H1 (cell line): ENCODE measurements at regions not wholly inside any gene's neighbourhood (a gene's known extent, or its start where the extent isn't known, plus 50 kb on each side); places are given as distances from the start of the nearest gene placed in this dataset.

Experiments
- CTCF ChIA-PET: fragments of 300-600 bp; sonication (Branson Sonifier 250); formaldehyde crosslinking; loops from one replicate; lab custom pipeline; 2021; ENCODE audit not compliant: partially characterized antibody; lab: Charles Lee
- POLR2A ChIA-PET: fragments of 300-600 bp; sonication (Branson Sonifier 250); formaldehyde crosslinking; loops from one replicate; lab custom pipeline; 2021; ENCODE audit warnings: inconsistent platforms; ENCODE audit not compliant: partially characterized antibody; lab: Charles Lee
- DNase-seq, 2 experiments: peaks; one replicate each; pipeline versions ENCODE4 v3.0.0 to v3.0.0-alpha.2; 2010 to 2022; ENCODE audit warnings: low spot score in 2 of 2, low read depth in 1 of 2, mixed read lengths in 1 of 2
- FAIRE-seq: peaks from 2 replicates; lab custom pipeline; 2011; peaks lifted over from hg19 to GRCh38; lab: Jason Lieb, UNC
- H2AFZ ChIP-seq: 2 replicates; pipeline ENCODE4 v1.8.1; 2012; ENCODE audit warnings: low read length, inconsistent platforms
- H2AK5ac ChIP-seq: 2 replicates; pipeline ENCODE4 v1.6.1; 2013; ENCODE audit warnings: low read depth, low read length
- H2BK120ac ChIP-seq: replicated peaks from 2 replicates; pipeline ENCODE3; 2013; ENCODE audit warnings: low read depth, low read length, inconsistent platforms
- H2BK12ac ChIP-seq: 2 replicates; pipeline ENCODE4 v1.6.1; 2013; ENCODE audit warnings: low read depth, low read length
- H2BK15ac ChIP-seq: 2 replicates; pipeline ENCODE4 v1.6.1; 2013; ENCODE audit warnings: low read length
- H2BK20ac ChIP-seq: 2 replicates; pipeline ENCODE4 v1.6.1; 2013; ENCODE audit warnings: low read length
- H2BK5ac ChIP-seq: 2 replicates; pipeline ENCODE4 v1.6.1; 2013; ENCODE audit warnings: low read depth, low read length
- H3K14ac ChIP-seq: 2 replicates; pipeline ENCODE4 v1.6.1; 2013; ENCODE audit warnings: inconsistent platforms; ENCODE audit not compliant: insufficient read length
- H3K18ac ChIP-seq: 2 replicates; pipeline ENCODE4 v1.6.1; 2013; ENCODE audit warnings: low read length; ENCODE audit errors: extremely low read depth
- H3K23ac ChIP-seq: 2 replicates; pipeline ENCODE4 v1.6.1; 2013; ENCODE audit warnings: inconsistent platforms; ENCODE audit not compliant: insufficient read length
- H3K23me2 ChIP-seq: 2 replicates; pipeline ENCODE4 v1.6.1; 2013; ENCODE audit warnings: low read depth, low read length
- H3K27ac ChIP-seq: 2 replicates; pipeline ENCODE4 v1.6.1; 2011; ENCODE audit warnings: low read depth, low read length, inconsistent platforms
- H3K27me3 ChIP-seq, 4 experiments: replicated peaks in 1 of 4; 1 replicate in 1 of 4; 2 replicates in 3 of 4; pipeline versions ENCODE4 v1.6.1 to v1.8.1; 2011 to 2013; ENCODE audit warnings: low read length in 3 of 4, mild to moderate bottlenecking in 3 of 4, inconsistent platforms in 2 of 4, mixed read lengths in 2 of 4, moderate library complexity in 1 of 4; ENCODE audit not compliant: control insufficient read depth in 3 of 4, insufficient read depth in 3 of 4; ENCODE audit errors: extremely low read depth in 1 of 4
- H3K36me3 ChIP-seq, 4 experiments: 2 replicates each; pipeline versions ENCODE4 v1.6.1 to v1.8.1; 2011 to 2013; ENCODE audit warnings: mild to moderate bottlenecking in 4 of 4, low read length in 3 of 4, moderate library complexity in 2 of 4, control low read depth in 1 of 4, inconsistent platforms in 1 of 4; ENCODE audit not compliant: insufficient read depth in 4 of 4, control insufficient read depth in 2 of 4
- H3K4ac ChIP-seq: replicated peaks from 2 replicates; pipeline ENCODE3; 2013; ENCODE audit warnings: low read length, low read depth, mixed read lengths, inconsistent platforms; ENCODE audit not compliant: insufficient read length
- H3K4me1 ChIP-seq, 4 experiments: replicated peaks in 1 of 4; 1 replicate in 1 of 4; 2 replicates in 3 of 4; pipeline versions ENCODE4 v1.6.1 to v1.8.1; 2011 to 2013; ENCODE audit warnings: low read length in 3 of 4, inconsistent platforms in 2 of 4, mixed read lengths in 1 of 4; ENCODE audit not compliant: insufficient read depth in 4 of 4, control insufficient read depth in 3 of 4
- H3K4me2 ChIP-seq, 2 experiments: 2 replicates each; pipeline versions ENCODE4 v1.6.1 to v1.8.1; 2011 to 2013; ENCODE audit warnings: low read depth in 2 of 2, low read length in 2 of 2, control low read depth in 1 of 2, inconsistent platforms in 1 of 2, mild to moderate bottlenecking in 1 of 2; ENCODE audit not compliant: insufficient read depth in 1 of 2
- H3K4me3 ChIP-seq, 4 experiments: fragments of 200-600, 300-600 bp in 1 of 4; sonication (generic), shearing (Covaris generic), sonication (Bioruptor Twin) in 1 of 4; 2 replicates each; pipeline versions ENCODE4 v1.5.1 to v1.8.1; 2011 to 2016; ENCODE audit warnings: low read length in 4 of 4, low read depth in 3 of 4, control low read depth in 2 of 4, inconsistent platforms in 2 of 4, mild to moderate bottlenecking in 2 of 4, mixed read lengths in 1 of 4, moderate library complexity in 1 of 4; ENCODE audit not compliant: insufficient read depth in 2 of 4; ENCODE audit errors: extremely low read depth in 1 of 4
- H3K56ac ChIP-seq: replicated peaks from 2 replicates; pipeline ENCODE3; 2013; ENCODE audit warnings: low read depth, mild to moderate bottlenecking, mixed read lengths, low read length, inconsistent platforms; ENCODE audit not compliant: insufficient read length
- H3K79me1 ChIP-seq: 2 replicates; pipeline ENCODE4 v1.6.1; 2013; ENCODE audit warnings: low read depth, low read length, control low read depth
- H3K79me2 ChIP-seq, 2 experiments: 2 replicates each; pipeline versions ENCODE4 v1.6.1 to v1.8.1; 2012 to 2013; ENCODE audit warnings: low read length in 2 of 2, mild to moderate bottlenecking in 2 of 2, inconsistent platforms in 1 of 2; ENCODE audit not compliant: insufficient read depth in 2 of 2, control insufficient read depth in 1 of 2
- H3K9ac ChIP-seq, 4 experiments: replicated peaks in 1 of 4; 1 replicate in 1 of 4; 2 replicates in 3 of 4; pipeline versions ENCODE4 v1.6.1 to v1.8.1; 2011 to 2013; ENCODE audit warnings: low read depth in 3 of 4, low read length in 3 of 4, control low read depth in 2 of 4, mild to moderate bottlenecking in 2 of 4, moderate library complexity in 2 of 4, inconsistent platforms in 1 of 4; ENCODE audit errors: extremely low read depth in 1 of 4
- H3K9me3 ChIP-seq, 2 experiments: 2 replicates each; pipeline versions ENCODE4 v1.6.1 to v1.8.1; 2012 to 2013; ENCODE audit warnings: mild to moderate bottlenecking in 2 of 2, moderate library complexity in 2 of 2, control low read depth in 1 of 2, inconsistent platforms in 1 of 2, low read depth in 1 of 2, low read length in 1 of 2, mixed read lengths in 1 of 2; ENCODE audit not compliant: insufficient read depth in 2 of 2
- H4K20me1 ChIP-seq, 2 experiments: replicated peaks in 1 of 2; 2 replicates each; pipeline versions ENCODE3 to v1.8.1; 2011 to 2013; ENCODE audit warnings: inconsistent platforms in 2 of 2, low read length in 2 of 2, mild to moderate bottlenecking in 1 of 2; ENCODE audit not compliant: insufficient read depth in 2 of 2, control insufficient read depth in 1 of 2
- H4K5ac ChIP-seq: 2 replicates; pipeline ENCODE4 v1.6.1; 2013; ENCODE audit warnings: low read length, low read depth, mixed read lengths, inconsistent platforms; ENCODE audit not compliant: insufficient read length
- H4K8ac ChIP-seq: 2 replicates; pipeline ENCODE4 v1.8.0; 2013; ENCODE audit warnings: mild to moderate bottlenecking, moderate library complexity, low read length, inconsistent platforms; ENCODE audit not compliant: insufficient read depth; ENCODE audit errors: extremely low read depth
- H4K91ac ChIP-seq: replicated peaks from 2 replicates; pipeline ENCODE3; 2013; ENCODE audit warnings: low read length, mixed read lengths, inconsistent platforms; ENCODE audit not compliant: insufficient read length
- CEBPB ChIP-seq: IDR thresholded peaks from 2 replicates; pipeline ENCODE4 v1.6.1; 2012; ENCODE audit warnings: low read depth, low read length

GRCh38 chr7:82623812-82624211, 180.2 kb upstream of the CACNA2D1 start:
- Histone ChIP-seq H3K27ac (no peak overlapping the region), H2AFZ (no peak overlapping the region), H3K4me3 (no peak overlapping the region), H4K5ac (no peak overlapping the region), H2BK20ac (no peak overlapping the region), H3K27me3 (no peaks in the 10 kb centered on the region), H2BK120ac (no peak overlapping the region), H3K18ac (no peak overlapping the region), H3K9ac (no peak overlapping the region), H4K91ac (no peak overlapping the region), H4K8ac (no peak overlapping the region), H3K36me3 (no peaks in the 10 kb centered on the region), H2AK5ac (no peak overlapping the region), H3K4me2 (no peak overlapping the region), H4K20me1 (no peaks in the 10 kb centered on the region), H3K79me2 (no peaks in the 10 kb centered on the region), H2BK5ac (no peak overlapping the region), H3K9me3 (no peaks in the 10 kb centered on the region), H3K79me1 (no peaks in the 10 kb centered on the region), H3K23ac (no peak overlapping the region), H3K23me2 (no peaks in the 10 kb centered on the region), H3K4ac (no peak overlapping the region), H3K56ac (no peak overlapping the region), H2BK12ac (no peak overlapping the region), H2BK15ac (no peak overlapping the region), H3K14ac (no peak overlapping the region), H3K4me1 (no peaks in the 10 kb centered on the region)
- DNase-seq (no peak), FAIRE-seq (no peak)
- CTCF ChIA-PET = interaction anchor here (1.0 to 3.4 kb wide), 5 partner anchors 9 to 1124 kb away, joined by 3 to 10 read pairs (median 4); no protein-coding TSS in a partner anchor
- POLR2A ChIA-PET = no interaction called here
- TF ChIP-seq CEBPB = no peak
